Right lobe of liver (tissue), 4 donors: ENCODE measurements at regions not wholly inside any gene's neighbourhood (a gene's known extent, or its start where the extent isn't known, plus 50 kb on each side); places are given as distances from the start of the nearest gene placed in this dataset.

Experiments used
- POLR2A ChIP-seq: fragments of 450-650 bp; IDR thresholded peaks from one replicate; pipeline ENCODE4 v1.6.1; 2017; ENCODE audit warnings: antibody characterized with exemption, mild to moderate bottlenecking
- TF ChIP-seq, protein P1 (sequence below), 4 donors: fragments of 200-600 bp in 3 of 4; fragments of 450-650 bp in 1 of 4; IDR thresholded peaks; one replicate each; pipeline versions ENCODE4 v1.5.1 to v1.8.0; 2016 to 2022; ENCODE audit warnings: antibody characterized with exemption in 4 of 4, mild to moderate bottlenecking in 2 of 4
- donor health status: DM: no; HTN: no; CAD: no.
- donor health status: DM: no; HTN: no; CAD: no.
- donor health status: DM: no; HTN: yes; CAD: no.

DNA sequence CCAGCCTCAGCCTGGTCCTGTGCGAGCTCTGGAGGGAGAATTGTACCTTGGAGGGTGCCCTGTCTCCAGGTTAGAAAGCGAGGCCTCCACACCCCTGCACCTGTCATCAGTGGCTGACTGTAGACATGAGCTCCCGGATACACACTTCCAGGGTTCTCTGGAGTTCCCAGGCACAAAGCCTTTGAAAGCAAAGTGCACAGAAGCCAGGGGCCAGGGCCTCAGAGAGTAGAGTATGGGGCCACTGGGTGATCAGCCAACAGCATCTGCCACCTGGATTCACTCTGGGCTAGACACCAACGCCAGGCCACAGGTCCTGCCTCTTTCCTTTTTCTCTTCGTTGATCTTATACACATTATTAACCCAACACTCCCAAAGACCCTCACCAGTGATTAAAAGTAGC lies 239.4 kb upstream of the HDAC4 start:
- no peak for TF ChIP-seq POLR2A
- TF ChIP-seq, protein P1, sequence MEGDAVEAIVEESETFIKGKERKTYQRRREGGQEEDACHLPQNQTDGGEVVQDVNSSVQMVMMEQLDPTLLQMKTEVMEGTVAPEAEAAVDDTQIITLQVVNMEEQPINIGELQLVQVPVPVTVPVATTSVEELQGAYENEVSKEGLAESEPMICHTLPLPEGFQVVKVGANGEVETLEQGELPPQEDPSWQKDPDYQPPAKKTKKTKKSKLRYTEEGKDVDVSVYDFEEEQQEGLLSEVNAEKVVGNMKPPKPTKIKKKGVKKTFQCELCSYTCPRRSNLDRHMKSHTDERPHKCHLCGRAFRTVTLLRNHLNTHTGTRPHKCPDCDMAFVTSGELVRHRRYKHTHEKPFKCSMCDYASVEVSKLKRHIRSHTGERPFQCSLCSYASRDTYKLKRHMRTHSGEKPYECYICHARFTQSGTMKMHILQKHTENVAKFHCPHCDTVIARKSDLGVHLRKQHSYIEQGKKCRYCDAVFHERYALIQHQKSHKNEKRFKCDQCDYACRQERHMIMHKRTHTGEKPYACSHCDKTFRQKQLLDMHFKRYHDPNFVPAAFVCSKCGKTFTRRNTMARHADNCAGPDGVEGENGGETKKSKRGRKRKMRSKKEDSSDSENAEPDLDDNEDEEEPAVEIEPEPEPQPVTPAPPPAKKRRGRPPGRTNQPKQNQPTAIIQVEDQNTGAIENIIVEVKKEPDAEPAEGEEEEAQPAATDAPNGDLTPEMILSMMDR (IDR thresholded peaks at IDR 0.05): no peak
